Neural cell (in vitro differentiated cells): ENCODE measurements at regions not wholly inside any gene's neighbourhood (a gene's known extent, or its start where the extent isn't known, plus 50 kb on each side); places are given as distances from the start of the nearest gene placed in this dataset.

ENCODE experiments used
- H2AFZ ChIP-seq: fragments of 200-600, 300-800 bp; sonication (generic), shearing (Covaris generic); 2 replicates; pipeline ENCODE4 v1.6.0; 2014; ENCODE audit warnings: low read depth, mild to moderate bottlenecking, antibody characterized with exemption, low read length, moderate library complexity
- H3F3A ChIP-seq: fragments of 200-600 bp; shearing (Covaris generic); 2 replicates; pipeline ENCODE4 v1.6.1; 2016; ENCODE audit warnings: mild to moderate bottlenecking, moderate library complexity, mixed read lengths, antibody characterized with exemption, low read length; ENCODE audit not compliant: insufficient read depth, poor library complexity, severe bottlenecking
- H3K27ac ChIP-seq: fragments of 200-600, 300-800 bp; sonication (generic), shearing (Covaris generic); 2 replicates; pipeline ENCODE4 v1.5.1; 2014; ENCODE audit warnings: mild to moderate bottlenecking, low read length, moderate library complexity
- H3K27me3 ChIP-seq: fragments of 300-800, 200-600 bp; sonication (generic), shearing (Covaris generic); 2 replicates; pipeline ENCODE4 v1.6.0; 2014; ENCODE audit warnings: mild to moderate bottlenecking, low read depth, low read length, moderate library complexity; ENCODE audit not compliant: insufficient read depth
- H3K36me3 ChIP-seq: fragments of 300-800, 200-600 bp; sonication (generic), shearing (Covaris generic); 2 replicates; pipeline ENCODE4 v1.5.1; 2014; ENCODE audit warnings: mild to moderate bottlenecking, antibody characterized with exemption, low read length, moderate library complexity; ENCODE audit not compliant: insufficient read depth
- H3K4me2 ChIP-seq: fragments of 300-800, 200-600 bp; sonication (generic), shearing (Covaris generic); 2 replicates; pipeline ENCODE4 v1.6.0; 2014; ENCODE audit warnings: mild to moderate bottlenecking, low read length
- H3K4me3 ChIP-seq: fragments of 300-800, 200-600 bp; sonication (generic), shearing (Covaris generic); 2 replicates; pipeline ENCODE4 v1.5.1; 2014; ENCODE audit warnings: mild to moderate bottlenecking, low read length, moderate library complexity
- H3K79me2 ChIP-seq: fragments of 200-600 bp; shearing (Covaris generic); replicated peaks from 2 replicates; pipeline ENCODE4 v1.6.0; 2014; ENCODE audit warnings: mild to moderate bottlenecking, low read length, moderate library complexity; ENCODE audit not compliant: insufficient read depth
- H3K9ac ChIP-seq: fragments of 300-800, 200-600 bp; sonication (generic), shearing (Covaris generic); 2 replicates; pipeline ENCODE4 v1.6.1; 2016; ENCODE audit warnings: mild to moderate bottlenecking, low read length, mixed read lengths
- H3K9me2 ChIP-seq: fragments of 200-600 bp; shearing (Covaris generic); 2 replicates; pipeline ENCODE4 v1.6.1; 2016; ENCODE audit warnings: mild to moderate bottlenecking, low read length, mixed read lengths; ENCODE audit not compliant: insufficient read depth
- H3K9me3 ChIP-seq: fragments of 200-600, 300-800 bp; sonication (generic), shearing (Covaris generic); 2 replicates; pipeline ENCODE4 v1.6.1; 2016; ENCODE audit warnings: mild to moderate bottlenecking, mixed run types, low read length, moderate library complexity, mixed read lengths
- H4K20me1 ChIP-seq: fragments of 200-600 bp; shearing (Covaris generic); 2 replicates; pipeline ENCODE4 v1.6.1; 2016; ENCODE audit warnings: mild to moderate bottlenecking, mixed run types; ENCODE audit not compliant: insufficient read depth
- CTCF ChIP-seq: fragments of 450-650 bp; IDR thresholded peaks from 2 replicates; pipeline ENCODE4 v1.5.1; 2014; ENCODE audit warnings: antibody characterized with exemption, mild to moderate bottlenecking, moderate library complexity; ENCODE audit not compliant: poor library complexity, severe bottlenecking
- EP300 ChIP-seq: fragments of 450-650 bp; conservative IDR thresholded peaks from 2 replicates; pipeline ENCODE4 v1.6.1; 2014; ENCODE audit warnings: antibody characterized with exemption, mild to moderate bottlenecking, moderate library complexity; ENCODE audit not compliant: poor library complexity, severe bottlenecking
- EZH2 ChIP-seq: fragments of 200-600, 300-800 bp; shearing (Covaris generic), sonication (generic); IDR thresholded peaks from 2 replicates; pipeline ENCODE4 v1.6.1; 2014; ENCODE audit warnings: antibody characterized with exemption, low read length, borderline replicate concordance, mild to moderate bottlenecking; ENCODE audit not compliant: insufficient read depth, poor library complexity, severe bottlenecking
- MXI1 ChIP-seq: fragments of 450-650 bp; conservative IDR thresholded peaks from 2 replicates; pipeline ENCODE4 v1.6.1; 2014; ENCODE audit warnings: antibody characterized with exemption, mild to moderate bottlenecking; ENCODE audit not compliant: poor library complexity, severe bottlenecking
- POLR2AphosphoS5 ChIP-seq: IDR thresholded peaks from 2 replicates; pipeline ENCODE4 v1.6.1; 2012
- RAD21 ChIP-seq: fragments of 450-650 bp; conservative IDR thresholded peaks from 2 replicates; pipeline ENCODE4 v1.6.1; 2014; ENCODE audit warnings: antibody characterized with exemption, mild to moderate bottlenecking, moderate library complexity
- REST ChIP-seq: IDR thresholded peaks from 2 replicates; pipeline ENCODE4 v1.6.1; 2012; ENCODE audit warnings: borderline replicate concordance
- SMC3 ChIP-seq: fragments of 450-650 bp; conservative IDR thresholded peaks from 2 replicates; pipeline ENCODE4 v1.6.1; 2014; ENCODE audit warnings: antibody characterized with exemption, mild to moderate bottlenecking, moderate library complexity; ENCODE audit not compliant: poor library complexity
- TAF1 ChIP-seq: IDR thresholded peaks from 2 replicates; pipeline ENCODE4 v1.6.1; 2012; ENCODE audit warnings: low read depth

- H3F3A ChIP-seq, result no peaks in the 10 kb centered on the region
- no peak overlapping the region for H3K4me3 ChIP-seq
- TF ChIP-seq CTCF (no peak), SMC3 (no peak), MXI1 (no peak), REST (no peak), TAF1 (no peak), RAD21 (peak; percentile 22), EZH2 (no peak), POLR2AphosphoS5 (peak; percentile 81), EP300 (peak; percentile 78)
- no peak overlapping the region for H3K9ac ChIP-seq
- H2AFZ ChIP-seq, result no peak overlapping the region
- H3K4me2 ChIP-seq, result no peak overlapping the region
- H3K9me2 ChIP-seq, result no peaks in the 10 kb centered on the region
- H4K20me1 ChIP-seq, result no peaks in the 10 kb centered on the region
- peak overlapping the region; percentile 5 for H3K27ac ChIP-seq
- no peaks in the 10 kb centered on the region for H3K9me3 ChIP-seq
- no peaks in the 10 kb centered on the region for H3K27me3 ChIP-seq
- H3K79me2 ChIP-seq, result no peaks in the 10 kb centered on the region
- no peaks in the 10 kb centered on the region for H3K36me3 ChIP-seq
These were observed 749.5 kb upstream of the SLC39A10 start for GRCh38 chr2:194907569-194907968.

- H3K9me3 ChIP-seq, result no peaks in the 10 kb centered on the region
- H2AFZ ChIP-seq, result no peak overlapping the region
- H3K27me3 ChIP-seq, result no peaks in the 10 kb centered on the region
- H3K9ac ChIP-seq, result no peak overlapping the region
- H3K36me3 ChIP-seq, result no peaks in the 10 kb centered on the region
- no peaks in the 10 kb centered on the region for H3K79me2 ChIP-seq
- TF ChIP-seq EZH2, result no peak
- no peak for TF ChIP-seq TAF1
- TF ChIP-seq REST, result no peak
- no peak for TF ChIP-seq EP300
- no peak for TF ChIP-seq MXI1
- TF ChIP-seq RAD21, result no peak
- no peak for TF ChIP-seq SMC3
- TF ChIP-seq POLR2AphosphoS5, result no peak
- TF ChIP-seq CTCF, result no peak
- H3K4me2 ChIP-seq, result no peak overlapping the region
- H3K9me2 ChIP-seq, result no peaks in the 10 kb centered on the region
- H3K4me3 ChIP-seq, result no peak overlapping the region
- no peak overlapping the region for H3K27ac ChIP-seq
- H3F3A ChIP-seq, result no peaks in the 10 kb centered on the region
- no peaks in the 10 kb centered on the region for H4K20me1 ChIP-seq
These were observed 760.2 kb upstream of the SLC39A10 start for GRCh38 chr2:194896871-194897270.
